ENCODE measurements at regions not wholly inside any gene's neighbourhood (a gene's known extent, or its start where the extent isn't known, plus 50 kb on each side); places are given as distances from the start of the nearest gene placed in this dataset.

- TF ChIP-seq CTCF (IDR thresholded peaks at IDR 0.05) (no peak), POLR2A (IDR thresholded peaks at IDR 0.05) (no peak)
These were observed 407.9 kb downstream of the TMA16 start for GRCh38 chr4:163902417-163902816.

Data from heart left ventricle (tissue), 13 donors.